ENCODE measurements at regions not wholly inside any gene's neighbourhood (a gene's known extent, or its start where the extent isn't known, plus 50 kb on each side); places are given as distances from the start of the nearest gene placed in this dataset.

DNA sequence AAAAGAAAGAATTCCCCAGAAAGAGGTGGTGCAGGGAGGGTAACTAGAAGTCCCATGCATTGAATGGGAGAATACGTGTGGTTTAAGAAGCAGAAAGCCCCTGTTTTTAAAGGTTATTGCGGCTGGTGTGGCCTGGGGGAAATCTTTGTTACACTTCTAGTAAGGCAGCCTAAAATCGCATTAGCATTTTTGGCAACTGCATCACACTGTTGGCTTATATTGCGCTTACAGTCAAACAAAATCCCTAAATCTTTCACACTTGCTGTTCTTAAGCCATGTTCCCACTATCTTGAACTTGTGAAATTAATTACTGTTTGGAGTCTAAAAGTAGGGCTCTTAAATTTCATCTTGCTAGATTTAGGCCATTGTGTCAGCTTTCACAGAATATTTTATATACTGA lies 66.0 kb upstream of the GOLIM4 start:
- Mint-ChIP-seq H3K36me3 (ENCODE audit: low read depth) (no peaks in the 10 kb centered on the region), H3K4me1 (peaks cover 6% of the 10 kb centered on the region), H3K9me3 (no peaks in the 10 kb centered on the region), H3K27ac (no peak overlapping the region), H3K4me3 (no peak overlapping the region), H3K27me3 (peaks cover 7% of the 10 kb centered on the region)
- ATAC-seq (ENCODE audit: low read depth) (no peak), DNase-seq (no peak)
- ChIA-PET POLR2A (no interaction called here), CTCF (no interaction called here)
- intact Hi-C loops (cut with micrococcal nuclease) = no loop called here
- TF ChIP-seq, protein P1, sequence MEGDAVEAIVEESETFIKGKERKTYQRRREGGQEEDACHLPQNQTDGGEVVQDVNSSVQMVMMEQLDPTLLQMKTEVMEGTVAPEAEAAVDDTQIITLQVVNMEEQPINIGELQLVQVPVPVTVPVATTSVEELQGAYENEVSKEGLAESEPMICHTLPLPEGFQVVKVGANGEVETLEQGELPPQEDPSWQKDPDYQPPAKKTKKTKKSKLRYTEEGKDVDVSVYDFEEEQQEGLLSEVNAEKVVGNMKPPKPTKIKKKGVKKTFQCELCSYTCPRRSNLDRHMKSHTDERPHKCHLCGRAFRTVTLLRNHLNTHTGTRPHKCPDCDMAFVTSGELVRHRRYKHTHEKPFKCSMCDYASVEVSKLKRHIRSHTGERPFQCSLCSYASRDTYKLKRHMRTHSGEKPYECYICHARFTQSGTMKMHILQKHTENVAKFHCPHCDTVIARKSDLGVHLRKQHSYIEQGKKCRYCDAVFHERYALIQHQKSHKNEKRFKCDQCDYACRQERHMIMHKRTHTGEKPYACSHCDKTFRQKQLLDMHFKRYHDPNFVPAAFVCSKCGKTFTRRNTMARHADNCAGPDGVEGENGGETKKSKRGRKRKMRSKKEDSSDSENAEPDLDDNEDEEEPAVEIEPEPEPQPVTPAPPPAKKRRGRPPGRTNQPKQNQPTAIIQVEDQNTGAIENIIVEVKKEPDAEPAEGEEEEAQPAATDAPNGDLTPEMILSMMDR (IDR thresholded peaks at IDR 0.05) = no peak

- ATAC-seq (ENCODE audit: low read depth) = no peak
- TF ChIP-seq, protein P1 (IDR thresholded peaks at IDR 0.05) = no peak
- peaks cover 7% of the 10 kb centered on the region for H3K27me3 Mint-ChIP-seq
- intact Hi-C loops (cut with micrococcal nuclease) = no loop called here
- ChIA-PET POLR2A (no interaction called here), CTCF (no interaction called here)
- H3K9me3 Mint-ChIP-seq = no peaks in the 10 kb centered on the region
- H3K4me3 Mint-ChIP-seq = no peak overlapping the region
- no peak overlapping the region for H3K27ac Mint-ChIP-seq
- H3K4me1 Mint-ChIP-seq = peaks cover 4% of the 10 kb centered on the region
- no peak for DNase-seq
- H3K36me3 Mint-ChIP-seq (ENCODE audit: low read depth) = no peaks in the 10 kb centered on the region
Observed at GRCh38 chr3:168157903-168158302, 62.2 kb upstream of the GOLIM4 start.

DNA sequence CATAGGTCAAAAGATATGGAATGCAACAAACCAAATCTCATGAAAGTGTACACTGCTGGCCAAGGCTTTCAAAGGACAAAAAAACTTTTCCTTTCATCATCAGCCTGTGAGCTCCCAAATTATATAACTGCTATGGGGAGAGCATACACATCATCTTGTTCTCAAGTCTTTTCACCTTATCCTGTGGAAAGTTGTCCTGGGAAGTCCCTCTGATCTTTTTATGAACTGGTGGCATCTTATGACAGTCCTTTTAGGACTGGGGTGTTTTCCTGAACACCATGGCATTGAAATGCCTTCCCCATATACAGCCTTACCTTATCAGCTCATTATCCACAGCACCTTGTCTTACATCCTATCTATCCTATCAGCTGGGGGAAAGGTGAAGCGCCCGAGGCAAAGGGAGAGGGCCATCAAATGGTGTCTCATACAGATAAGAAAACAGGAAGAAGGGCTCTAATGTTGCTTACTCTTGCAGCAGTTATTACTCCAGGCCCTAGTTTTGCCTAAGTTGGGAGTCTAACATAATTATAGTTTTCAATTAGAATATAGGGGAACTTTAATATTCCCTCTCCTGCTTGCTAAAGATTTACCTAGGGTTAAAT lies 61.5 kb upstream of the GOLIM4 start:
- Mint-ChIP-seq H3K4me1 (peaks cover 4% of the 10 kb centered on the region), H3K9me3 (peaks cover 1% of the 10 kb centered on the region), H3K27me3 (peaks cover 7% of the 10 kb centered on the region), H3K27ac (no peak overlapping the region), H3K36me3 (ENCODE audit: low read depth) (no peaks in the 10 kb centered on the region), H3K4me3 (no peak overlapping the region)
- ATAC-seq (ENCODE audit: low read depth) (no peak), DNase-seq (no peak)
- TF ChIP-seq, protein P1 (IDR thresholded peaks at IDR 0.05) = no peak
- ChIA-PET POLR2A (no interaction called here), CTCF (no interaction called here)
- intact Hi-C loops (cut with micrococcal nuclease) = no loop called here

DNA sequence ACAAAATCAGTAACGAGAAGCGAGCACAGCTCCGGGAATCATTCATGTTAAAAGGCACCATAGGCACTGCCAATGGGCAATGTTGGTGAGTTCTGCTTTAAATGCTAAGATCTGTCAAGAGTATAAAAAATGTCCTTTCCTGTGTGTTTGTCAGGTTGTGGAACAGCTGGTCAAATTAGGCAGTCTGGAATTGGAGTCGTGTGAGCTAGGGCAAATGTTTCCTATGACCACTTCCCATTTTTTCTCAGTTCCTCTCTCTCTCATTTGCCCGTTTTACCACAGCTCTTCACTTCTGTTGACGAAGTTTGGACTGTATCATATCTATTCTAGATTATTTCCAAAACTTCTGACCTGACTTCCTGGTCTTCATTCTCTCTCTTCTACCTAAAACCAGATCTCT lies 60.8 kb upstream of the GOLIM4 start:
- H3K9me3 Mint-ChIP-seq = peaks cover 9% of the 10 kb centered on the region
- peaks cover 7% of the 10 kb centered on the region for H3K27me3 Mint-ChIP-seq
- no peaks in the 10 kb centered on the region for H3K36me3 Mint-ChIP-seq (ENCODE audit: low read depth)
- TF ChIP-seq, protein P1 (IDR thresholded peaks at IDR 0.05) = no peak
- H3K4me3 Mint-ChIP-seq = no peak overlapping the region
- POLR2A ChIA-PET = no interaction called here
- no peak overlapping the region for H3K27ac Mint-ChIP-seq
- intact Hi-C loops (cut with micrococcal nuclease) = no loop called here
- ATAC-seq (ENCODE audit: low read depth) (no peak), DNase-seq (no peak)
- peaks cover 4% of the 10 kb centered on the region for H3K4me1 Mint-ChIP-seq
- CTCF ChIA-PET = no interaction called here

DNA sequence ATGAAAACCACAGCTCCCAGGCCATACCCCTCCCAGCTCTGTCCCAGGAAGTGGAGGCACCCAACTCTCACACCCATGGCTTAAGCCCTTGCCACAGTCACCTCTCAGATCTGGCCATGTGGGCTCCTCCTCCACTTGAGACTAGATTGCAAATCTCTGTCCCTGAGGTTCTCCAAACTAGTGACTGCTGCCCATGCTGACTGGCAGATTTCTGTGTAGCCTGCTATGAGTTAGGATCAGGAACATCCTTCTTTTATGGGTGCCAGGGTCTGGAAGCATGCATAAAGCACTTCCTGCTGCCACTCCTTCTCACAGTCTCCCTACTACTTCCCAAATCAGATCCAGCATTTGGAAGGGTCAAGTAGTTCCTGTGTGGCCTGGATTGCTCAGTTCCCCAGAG lies 59.6 kb upstream of the GOLIM4 start:
- ChIA-PET POLR2A (no interaction called here), CTCF (no interaction called here)
- TF ChIP-seq, protein P1 (IDR thresholded peaks at IDR 0.05) = no peak
- Mint-ChIP-seq H3K27ac (no peak overlapping the region), H3K4me1 (peaks cover 4% of the 10 kb centered on the region), H3K9me3 (peaks cover 11% of the 10 kb centered on the region), H3K36me3 (ENCODE audit: low read depth) (no peaks in the 10 kb centered on the region), H3K27me3 (peaks cover 7% of the 10 kb centered on the region), H3K4me3 (no peak overlapping the region)
- ATAC-seq (ENCODE audit: low read depth) = no peak
- intact Hi-C loops (cut with micrococcal nuclease) = no loop called here
- no peak for DNase-seq
